Renal cortical epithelial cell (primary cell): ENCODE measurements at regions not wholly inside any gene's neighbourhood (a gene's known extent, or its start where the extent isn't known, plus 50 kb on each side); places are given as distances from the start of the nearest gene placed in this dataset.
"Not testable (repeated sequence)": the region's sequence is repeated elsewhere in the genome, so short reads cannot be mapped to it uniquely, and the experiment has no call there.

Experiments used
- DNase-seq: peaks from one replicate; pipeline ENCODE4 v3.0.0-alpha.2; 2011; ENCODE audit warnings: low read depth

DNA sequence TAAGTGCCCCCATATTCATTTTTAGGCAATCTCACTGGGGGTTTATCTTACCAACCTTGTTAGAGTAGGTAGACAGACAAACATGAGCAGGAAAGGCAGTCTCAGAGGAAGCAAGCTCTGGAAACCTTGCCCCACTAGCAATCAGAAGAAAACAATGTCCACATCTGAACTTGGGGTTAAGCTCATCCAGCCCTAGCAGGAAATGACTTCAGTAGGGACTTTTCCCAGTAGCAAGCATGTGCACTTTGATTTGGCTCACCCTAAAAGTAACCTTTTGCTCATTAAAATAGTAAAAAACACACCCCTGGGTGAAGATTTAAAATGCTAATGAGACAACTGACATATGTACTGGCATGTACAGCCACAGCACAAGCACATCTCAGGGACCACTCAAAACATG, 175.5 kb downstream of the AKAIN1 start:
- no peak for DNase-seq

DNA sequence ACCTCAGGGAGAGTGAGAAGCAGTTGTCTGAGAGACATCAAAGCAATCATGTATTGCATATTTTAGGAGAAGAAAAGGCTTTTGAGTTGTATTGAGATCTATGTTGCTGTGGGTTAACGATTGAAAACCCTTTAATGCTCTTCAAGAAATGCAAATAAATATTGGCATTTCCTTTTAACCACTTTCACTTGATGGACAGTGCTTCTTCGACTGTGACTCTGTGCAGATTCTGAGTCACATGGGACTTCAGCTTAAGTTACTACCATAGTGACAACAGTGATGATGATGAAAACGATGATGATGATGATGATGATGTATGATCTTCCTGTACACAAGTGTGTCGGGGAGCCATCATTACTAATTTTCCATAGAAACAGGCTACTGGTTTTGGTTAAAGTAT, 181.8 kb downstream of the AKAIN1 start:
- no peak for DNase-seq

DNA sequence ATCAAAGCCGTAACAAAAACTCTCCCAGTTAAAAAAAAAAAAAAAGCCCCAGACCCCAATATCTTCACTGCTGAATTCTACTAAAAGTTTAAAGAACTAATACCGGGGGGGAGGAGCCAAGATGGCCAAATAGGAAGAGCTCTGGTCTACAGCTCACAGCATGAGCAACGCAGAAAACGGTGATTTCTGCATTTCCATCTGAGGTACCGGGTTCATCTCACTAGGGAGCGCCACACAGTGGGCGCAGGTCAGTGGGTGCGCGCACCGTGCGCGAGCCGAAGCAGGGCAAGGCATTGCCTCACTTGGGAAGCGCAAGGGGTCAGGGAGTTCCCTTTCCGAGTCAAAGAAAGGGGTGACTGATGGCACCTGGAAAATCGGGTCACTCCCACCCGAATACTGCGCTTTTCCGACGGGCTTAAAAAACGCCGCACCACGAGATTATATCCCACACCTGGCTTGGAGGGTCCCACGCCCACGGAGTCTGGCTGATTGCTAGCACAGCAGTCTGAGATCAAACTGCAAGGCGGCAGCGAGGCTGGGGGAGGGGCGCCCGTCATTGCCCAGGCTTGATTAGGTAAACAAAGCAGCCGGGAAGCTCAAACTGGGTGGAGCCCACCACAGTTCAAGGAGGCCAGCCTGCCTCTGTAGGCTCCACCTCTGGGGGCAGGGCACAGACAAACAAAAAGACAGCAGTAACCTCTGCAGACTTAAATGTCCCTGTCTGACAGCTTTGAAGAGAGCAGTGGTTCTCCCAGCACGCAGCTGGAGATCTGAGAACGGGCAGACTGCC, 192.8 kb downstream of the AKAIN1 start:
- DNase-seq: not testable (repeated sequence)

DNA sequence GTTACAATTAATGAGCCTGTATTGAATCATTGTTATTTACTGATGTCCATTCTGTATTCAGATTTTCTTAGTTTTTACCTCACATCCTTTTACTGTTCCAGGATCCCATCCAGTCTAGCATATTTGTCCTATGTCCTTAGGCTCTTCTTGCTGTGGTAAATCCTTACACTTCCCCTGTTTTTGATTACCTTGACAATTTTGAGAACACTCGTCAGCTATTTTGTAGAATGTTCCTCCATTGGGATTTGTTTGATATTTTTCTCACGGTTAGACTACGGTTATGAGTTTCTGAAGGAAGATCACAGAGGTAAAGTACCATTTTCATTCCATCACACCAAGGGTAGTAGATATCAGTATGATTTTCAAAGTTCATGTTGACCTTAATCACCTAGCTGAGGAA, 202.3 kb downstream of the AKAIN1 start:
- no peak for DNase-seq

DNA sequence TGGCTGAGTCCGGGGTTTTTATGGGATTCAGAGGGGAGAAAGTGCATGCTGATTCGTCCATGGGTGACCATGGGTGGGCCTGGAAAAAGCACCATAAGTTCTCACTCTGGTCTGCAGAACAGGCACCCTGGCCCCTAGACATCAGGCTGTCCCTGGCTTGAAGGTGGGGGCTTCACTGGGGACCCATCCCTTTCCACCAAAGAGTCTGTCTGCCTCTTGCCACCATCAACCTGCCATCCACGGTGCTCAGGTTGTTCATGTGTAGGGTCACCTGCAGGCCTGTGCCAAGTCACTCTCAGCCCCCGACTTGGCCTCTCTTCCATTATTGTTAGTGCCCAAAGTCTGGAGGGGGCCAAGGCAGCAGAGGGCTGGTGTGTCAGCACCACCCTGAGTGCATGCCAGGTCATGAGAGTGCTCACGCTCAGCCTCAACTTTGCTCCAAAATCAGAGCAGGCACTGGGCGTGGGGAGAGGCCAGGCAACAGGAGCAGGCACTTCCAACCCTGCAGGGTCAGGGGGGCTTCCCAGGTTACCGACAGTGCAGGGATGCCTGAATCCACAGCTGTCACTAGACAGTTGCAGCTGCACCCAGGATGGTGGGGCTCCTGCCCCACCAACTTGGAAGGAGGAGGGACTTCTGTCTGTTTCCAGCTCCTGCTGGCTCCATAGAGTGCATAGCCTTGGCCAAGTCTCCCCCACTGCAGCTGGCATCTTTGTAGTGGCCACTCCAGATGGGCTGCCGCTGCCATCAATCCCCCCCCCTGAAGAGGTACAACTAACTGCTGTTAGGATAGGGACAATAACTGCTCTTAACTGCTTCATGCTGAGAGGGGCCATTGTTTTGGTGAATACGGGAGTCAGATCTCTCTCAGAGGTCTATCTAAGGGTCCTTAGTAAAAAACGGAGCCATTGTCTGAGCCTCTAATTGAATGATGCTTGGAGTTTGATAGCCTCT, 209.3 kb downstream of the AKAIN1 start:
- no peak for DNase-seq

DNA sequence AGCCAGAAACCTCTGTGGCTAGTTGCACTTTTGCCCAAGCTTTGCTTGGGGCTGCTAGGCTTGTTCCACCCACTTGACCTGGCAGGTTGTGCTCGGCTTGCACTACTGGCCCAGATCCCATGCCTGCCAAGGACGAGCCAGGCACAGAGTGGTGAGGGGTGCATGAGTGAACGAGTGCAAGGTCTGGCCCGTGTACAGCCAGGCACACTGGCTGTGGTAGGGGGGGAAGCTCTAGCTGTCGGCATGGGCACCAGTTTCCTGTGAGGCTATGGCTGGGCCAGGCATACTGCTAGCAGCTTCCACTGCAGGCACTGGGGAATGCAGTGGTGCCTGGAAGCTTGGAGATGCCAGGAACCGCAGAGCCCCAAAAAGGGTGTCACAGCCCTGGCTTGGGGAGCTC, 210.4 kb downstream of the AKAIN1 start:
- DNase-seq: no peak

DNA sequence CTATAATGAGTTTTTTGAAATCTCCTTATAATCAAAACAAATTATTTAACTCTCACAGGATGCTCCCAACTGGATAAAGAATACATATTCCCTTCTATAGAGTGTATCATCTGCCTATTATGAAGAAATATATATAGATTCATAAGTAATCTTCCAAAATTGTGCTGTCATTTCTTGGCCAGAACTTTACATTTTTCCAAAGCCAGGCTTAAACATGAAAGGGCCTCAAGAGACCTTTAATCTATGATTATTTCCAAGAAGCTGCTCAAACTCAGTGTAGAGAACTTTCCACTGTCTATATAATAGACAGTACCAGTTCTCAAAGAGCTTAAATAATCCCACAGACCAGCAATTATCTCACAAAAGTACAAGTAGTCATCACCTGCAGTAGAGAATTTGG, 211.0 kb downstream of the AKAIN1 start:
- DNase-seq: no peak

DNA sequence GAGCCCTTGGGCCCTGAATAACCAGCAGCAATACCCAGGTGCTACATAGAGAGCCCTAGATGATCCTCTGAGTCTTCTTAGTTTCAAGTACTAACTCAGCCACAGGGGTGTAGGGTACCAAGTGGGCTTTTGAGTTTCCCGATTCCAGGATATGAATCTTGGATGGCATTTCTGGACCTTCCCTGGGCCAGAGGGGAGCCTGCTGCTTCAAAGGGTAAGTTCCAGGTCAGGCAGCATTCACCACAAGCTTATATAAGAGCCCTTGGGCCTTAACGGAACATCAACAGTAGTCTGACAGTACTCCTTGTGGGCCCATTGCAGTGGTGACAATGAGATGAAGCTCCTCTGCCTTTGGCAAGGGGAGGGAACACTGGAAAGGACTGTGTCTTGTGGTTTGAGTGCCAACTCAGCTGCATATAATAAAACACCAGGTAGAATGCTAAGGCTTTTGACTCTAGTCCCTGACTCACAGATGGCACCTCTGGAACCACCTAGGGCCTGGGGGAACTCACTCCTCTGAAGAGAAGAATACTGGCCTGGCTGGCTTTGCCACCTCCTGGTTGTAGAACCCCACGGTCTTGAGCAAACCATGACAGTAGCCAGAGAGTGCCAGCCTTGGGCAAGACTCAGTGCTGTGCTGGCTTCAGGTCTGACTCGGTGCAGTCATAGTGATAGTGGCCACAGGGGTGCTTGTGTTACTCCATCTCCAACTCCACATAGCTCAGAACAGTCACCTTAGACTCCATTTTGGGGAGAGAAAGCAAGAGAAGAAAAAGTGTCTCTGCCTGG, 235.7 kb downstream of the AKAIN1 start:
- no peak for DNase-seq

DNA sequence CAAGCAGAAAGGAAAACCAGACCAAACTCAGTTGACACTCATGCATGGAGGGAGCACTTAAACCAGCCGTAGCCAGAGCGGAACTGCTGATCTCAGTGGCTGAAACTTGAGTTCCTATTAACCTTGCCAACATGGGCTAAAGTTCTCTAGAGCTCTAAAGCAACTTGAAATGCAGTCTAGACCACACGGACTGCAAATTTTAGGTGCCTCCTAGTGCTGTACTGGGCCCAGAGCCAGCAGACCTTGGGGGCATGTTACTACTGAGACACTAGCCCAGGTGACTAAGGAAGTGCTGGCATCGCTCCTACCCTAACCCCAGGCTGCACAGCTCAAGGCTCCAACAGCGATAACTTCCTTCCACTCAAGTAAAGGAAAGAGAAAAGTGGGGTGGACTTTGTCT, 236.5 kb downstream of the AKAIN1 start:
- DNase-seq: no peak

DNA sequence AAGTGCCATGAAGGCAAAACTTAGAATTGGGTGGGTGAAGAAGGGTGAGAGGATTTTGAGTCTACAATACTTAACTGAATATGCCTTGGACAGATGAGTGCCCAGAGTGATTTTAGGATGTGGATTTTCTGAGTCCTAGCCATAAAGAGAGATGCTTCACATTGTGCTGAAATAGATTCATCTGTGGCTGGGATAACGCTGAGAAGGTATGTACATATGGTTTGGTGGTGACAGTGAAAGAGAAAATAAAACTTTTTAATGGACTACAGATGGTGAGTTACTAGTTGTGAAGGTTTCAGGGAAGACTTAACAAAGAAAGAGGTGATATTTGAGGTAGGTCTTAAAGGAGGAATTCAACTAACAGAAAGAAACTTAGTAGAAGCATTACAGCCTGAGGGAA, 265.8 kb downstream of the AKAIN1 start:
- DNase-seq: no peak

DNA sequence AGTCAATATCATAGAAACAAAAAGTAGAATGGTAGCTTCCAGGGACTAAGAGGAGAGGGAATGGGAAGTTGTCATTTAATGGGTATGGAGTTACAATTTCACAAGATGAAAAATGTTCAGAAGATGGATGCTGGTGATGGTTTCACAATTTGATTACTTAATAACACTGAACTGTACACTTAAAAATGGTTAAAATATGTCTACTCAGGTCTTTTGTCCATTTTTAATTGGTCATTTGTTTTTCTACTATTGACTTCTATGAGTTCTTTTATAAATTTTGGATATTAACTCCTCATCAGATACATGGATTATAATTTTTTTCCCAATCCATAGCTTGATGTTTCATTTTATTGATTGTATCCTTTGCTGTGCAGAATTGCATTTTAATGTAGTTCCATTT, 275.5 kb downstream of the AKAIN1 start:
- no peak for DNase-seq

DNA sequence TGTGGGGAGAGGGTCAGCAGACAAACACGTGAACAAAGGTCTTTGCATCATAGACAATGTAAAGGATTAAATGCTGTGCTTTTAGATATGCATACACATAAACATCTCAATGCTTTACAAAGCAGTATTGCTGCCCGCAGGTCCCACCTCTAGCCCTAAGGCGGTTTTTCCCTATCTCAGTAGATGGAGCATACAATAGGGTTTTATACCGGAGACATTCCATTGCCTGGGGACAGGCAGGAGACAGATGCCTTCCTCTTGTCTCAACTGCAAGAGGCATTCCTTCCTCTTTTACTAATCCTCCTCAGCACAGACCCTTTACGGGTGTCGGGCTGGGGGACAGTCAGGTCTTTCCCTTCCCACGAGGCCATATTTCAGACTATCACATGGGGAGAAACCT, 279.5 kb downstream of the AKAIN1 start:
- not testable (repeated sequence) for DNase-seq

DNA sequence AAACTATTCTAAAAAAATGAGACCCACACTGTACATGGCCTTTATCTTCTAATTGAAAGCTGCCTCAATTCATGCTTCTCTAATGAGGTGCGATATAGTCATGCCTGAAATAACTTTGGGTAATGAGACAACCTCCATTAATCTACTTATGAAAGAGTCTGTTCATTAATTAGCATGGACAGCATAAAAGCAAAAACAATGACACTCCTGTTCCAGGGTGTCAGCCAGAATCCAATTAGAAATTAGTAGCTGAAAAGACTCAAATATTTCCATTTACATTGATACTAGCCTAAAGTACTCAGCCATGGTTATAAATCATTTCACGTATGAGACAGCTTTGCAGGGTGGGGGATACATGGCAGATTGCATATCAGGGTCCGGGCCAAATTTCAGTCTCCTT, 288.7 kb downstream of the AKAIN1 start:
- DNase-seq: no peak

DNA sequence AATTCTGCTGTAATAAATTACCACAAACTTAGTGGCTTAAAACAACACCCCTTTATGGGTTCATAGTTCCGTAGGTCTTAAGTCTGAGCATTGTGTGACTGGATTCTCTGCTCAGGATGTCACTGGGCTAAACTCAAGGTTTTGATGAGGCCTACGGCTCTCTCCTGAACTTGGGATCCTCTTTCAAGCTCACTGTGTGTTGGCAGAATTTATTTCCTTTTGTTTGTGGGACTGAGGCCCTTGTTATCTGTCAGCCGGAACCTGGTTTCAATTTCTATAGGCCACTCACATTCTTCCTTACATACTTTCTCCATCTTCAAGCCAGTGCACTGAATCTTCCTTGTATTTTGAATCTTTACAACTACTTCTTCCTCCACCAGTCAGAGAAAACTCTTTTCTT, 290.2 kb downstream of the AKAIN1 start:
- no peak for DNase-seq

DNA sequence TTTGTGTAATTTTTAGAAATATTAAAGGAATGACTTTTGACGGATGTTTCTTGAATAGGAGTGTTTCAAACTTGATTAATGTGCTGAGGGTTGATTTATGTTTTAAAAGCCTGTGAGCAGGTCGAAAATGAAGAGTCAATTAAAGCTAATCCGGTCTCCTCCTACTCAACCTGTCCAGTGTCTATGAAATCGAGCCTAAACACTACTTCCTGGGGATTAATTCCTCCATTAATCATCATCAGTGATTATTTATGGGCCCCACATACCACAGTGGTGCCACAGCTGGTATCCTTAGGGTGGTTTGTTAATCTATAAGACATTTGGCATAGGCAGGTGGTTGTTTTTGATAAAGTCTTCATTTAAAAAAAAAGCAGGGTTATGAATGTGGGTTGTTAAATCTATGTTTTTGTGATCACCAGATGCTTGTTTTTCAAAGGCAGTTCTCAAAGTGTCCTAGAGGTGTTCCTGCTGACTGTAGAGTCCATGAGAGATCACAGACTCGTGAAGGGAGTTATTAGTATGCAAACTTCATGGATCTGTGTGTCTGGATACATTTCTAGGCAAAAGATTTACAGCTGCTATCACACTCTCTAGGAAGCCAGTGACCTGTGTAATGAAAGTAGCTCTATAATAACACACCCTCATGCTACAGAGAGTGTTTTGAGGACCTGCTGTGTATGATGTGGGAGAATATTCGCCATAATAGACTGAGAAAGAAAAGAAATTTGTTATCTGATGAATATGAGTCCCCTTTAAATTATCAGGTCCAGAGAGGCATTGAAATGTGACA, 308.6 kb downstream of the AKAIN1 start:
- no peak for DNase-seq

DNA sequence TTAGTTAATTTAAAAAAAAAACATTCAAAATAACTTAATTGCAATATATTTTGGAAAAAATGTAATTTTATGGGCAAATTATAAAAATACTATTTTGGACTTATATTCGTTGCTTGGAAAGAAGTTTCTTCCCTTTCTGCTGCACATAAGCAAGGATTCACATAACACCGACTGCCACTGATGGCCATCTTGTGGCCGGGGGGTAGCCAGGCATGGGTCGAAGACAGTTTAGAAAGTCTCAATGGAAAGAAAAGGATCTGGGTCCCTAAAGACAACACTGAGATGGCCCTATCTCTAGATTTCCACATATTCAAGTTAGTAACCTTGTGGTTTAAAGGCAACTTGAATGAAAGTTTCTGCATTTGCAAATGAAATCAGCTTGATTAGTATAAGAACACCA, 318.6 kb downstream of the AKAIN1 start:
- no peak for DNase-seq

DNA sequence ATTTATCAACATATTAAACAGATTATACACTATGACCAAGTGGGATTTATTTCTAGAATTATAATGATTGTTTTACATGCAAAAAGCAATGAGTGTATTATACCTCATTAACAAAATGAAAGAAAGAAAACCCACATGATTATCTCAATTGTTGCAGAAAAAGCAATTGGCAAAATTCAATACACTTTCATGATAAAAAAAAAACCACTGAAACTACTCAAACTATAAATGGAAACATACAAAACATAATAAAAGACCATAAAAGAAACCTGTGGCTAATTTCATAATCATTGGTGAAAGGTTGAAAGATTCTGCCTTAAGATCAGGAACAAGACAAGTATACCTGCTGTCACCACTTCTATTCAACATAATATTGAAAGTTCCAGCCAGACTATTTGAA, 325.9 kb downstream of the AKAIN1 start:
- no peak for DNase-seq

DNA sequence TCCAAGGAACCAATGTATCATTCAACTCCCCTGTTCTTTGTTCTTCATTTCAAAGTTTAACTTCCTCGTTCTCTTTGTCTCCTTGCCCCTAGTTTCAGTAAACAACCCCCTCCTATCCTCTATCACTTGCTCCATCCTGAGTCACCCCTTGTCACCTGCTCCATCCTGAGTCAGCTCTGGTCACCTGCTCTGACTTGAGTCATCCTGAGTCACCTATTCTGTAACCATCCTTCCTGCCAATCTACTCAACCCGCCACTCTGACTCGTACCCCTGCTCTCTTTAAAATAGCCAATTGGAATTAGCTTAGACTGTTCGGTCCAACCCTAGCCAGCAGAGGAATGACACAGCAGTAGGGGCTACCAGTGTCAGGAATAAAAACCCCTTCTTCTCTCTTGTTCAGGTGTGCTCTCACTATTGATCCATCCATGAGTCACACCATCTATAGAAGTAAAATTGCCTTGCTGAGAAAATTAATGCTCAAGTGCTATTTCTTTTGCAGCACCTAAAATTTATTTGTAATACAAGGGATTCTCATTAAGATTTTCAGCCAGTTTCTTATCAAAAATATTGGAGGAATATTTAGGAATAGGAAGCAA, 326.8 kb downstream of the AKAIN1 start:
- DNase-seq: no peak

DNA sequence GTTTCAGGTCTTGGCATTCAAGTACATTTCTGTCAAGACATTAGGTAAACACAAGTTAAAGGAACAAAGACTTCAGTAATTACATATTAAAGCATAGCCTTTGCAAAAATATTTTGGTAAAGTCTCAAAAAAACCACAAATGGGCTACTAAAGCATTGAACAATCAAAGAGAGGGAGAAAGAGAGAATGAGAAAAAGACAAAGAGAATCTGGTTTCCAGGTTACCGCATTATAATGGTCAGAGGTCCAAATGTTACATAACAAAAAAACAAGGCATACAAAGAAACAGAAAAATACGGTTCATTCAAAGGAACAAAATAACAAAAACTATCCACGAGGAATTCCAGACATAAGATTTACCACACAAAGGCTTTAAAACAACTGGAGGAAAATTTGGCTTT, 327.9 kb downstream of the AKAIN1 start:
- no peak for DNase-seq

DNA sequence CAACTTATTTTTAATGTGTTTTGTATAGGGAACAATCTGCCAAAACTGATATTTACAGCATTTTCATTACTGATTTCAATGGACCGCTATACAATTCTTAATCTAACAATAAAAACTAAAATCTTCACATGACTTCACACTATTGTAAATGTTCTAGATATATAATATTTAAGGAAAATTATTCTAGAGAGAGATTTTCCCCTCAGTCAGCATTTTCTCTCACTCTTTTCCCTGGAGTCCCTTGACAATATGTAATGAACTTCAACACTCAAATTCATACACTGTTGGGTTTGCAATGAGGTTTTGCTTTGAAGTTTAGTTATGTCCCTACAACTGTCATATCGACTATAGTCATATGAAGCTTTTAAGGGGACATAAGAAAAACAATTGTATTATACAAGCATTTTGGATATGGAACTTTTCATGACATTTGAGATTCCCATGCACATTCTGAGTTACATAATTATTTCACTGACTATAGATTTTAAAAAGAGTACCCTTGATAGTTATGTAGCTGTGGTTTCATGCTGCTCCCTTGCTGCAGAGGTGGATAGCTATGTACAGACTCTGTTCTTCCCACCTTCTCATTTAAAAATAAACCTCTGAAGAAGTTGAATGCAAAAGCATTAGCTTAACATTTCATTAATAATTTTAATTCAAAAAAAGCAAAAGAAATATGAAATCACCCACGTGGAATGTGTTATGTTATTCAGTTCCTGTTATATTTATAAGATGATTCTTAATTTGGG, 338.5 kb downstream of the AKAIN1 start:
- DNase-seq: no peak
